Muscle layer of duodenum (tissue), 2 donors: ENCODE measurements at regions not wholly inside any gene's neighbourhood (a gene's known extent, or its start where the extent isn't known, plus 50 kb on each side); places are given as distances from the start of the nearest gene placed in this dataset.

ENCODE experiments used
- H3K27ac ChIP-seq: one replicate; pipeline ENCODE4 v1.7.0; 2013; ENCODE audit warnings: mild to moderate bottlenecking, low read length
- H3K27me3 ChIP-seq: one replicate; pipeline ENCODE4 v1.7.0; 2013; ENCODE audit warnings: low read depth, mild to moderate bottlenecking, control low read depth, low read length
- H3K36me3 ChIP-seq, 2 donors: one replicate each; pipeline ENCODE4 v1.7.0; 2013; ENCODE audit warnings: low read length in 2 of 2, control low read depth in 1 of 2, mild to moderate bottlenecking in 1 of 2; ENCODE audit not compliant: insufficient read depth in 2 of 2, control insufficient read depth in 1 of 2
- H3K4me1 ChIP-seq, 2 donors: one replicate each; pipeline ENCODE4 v1.7.0; 2013; ENCODE audit warnings: low read length in 2 of 2, mild to moderate bottlenecking in 2 of 2, control low read depth in 1 of 2, moderate library complexity in 1 of 2; ENCODE audit not compliant: insufficient read depth in 2 of 2, control insufficient read depth in 1 of 2
- H3K4me3 ChIP-seq, 2 donors: one replicate each; pipeline ENCODE4 v1.7.0; 2013; ENCODE audit warnings: low read length in 2 of 2, low read depth in 1 of 2, mild to moderate bottlenecking in 1 of 2
- H3K9me3 ChIP-seq, 2 donors: one replicate each; pipeline ENCODE4 v1.7.0; 2013; ENCODE audit warnings: low read length in 2 of 2, control low read depth in 1 of 2, mild to moderate bottlenecking in 1 of 2; ENCODE audit not compliant: control insufficient read depth in 1 of 2
- donor health status: healthy.

DNA sequence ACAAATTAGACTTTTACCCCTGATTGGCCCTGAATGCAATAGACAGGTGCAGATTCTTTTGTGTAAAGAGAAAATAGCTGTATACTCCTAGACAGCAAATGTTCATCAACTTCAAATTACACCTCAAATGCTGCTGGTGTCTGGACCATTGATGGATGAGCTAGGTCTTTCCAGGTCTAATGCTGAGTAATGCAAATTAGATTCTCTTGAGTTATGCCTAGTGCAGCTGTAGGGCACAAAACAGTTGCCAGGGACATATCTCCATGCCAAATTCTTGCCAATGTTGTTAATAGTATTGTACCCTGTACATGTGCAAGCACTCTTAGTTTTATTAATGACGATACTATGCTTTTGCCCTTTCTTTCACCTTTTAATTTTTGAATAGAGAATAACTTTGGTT is 72.3 kb upstream of the CNTLN start:
- Histone ChIP-seq H3K4me1 (no peaks in the 10 kb centered on the region), H3K9me3 (no peaks in the 10 kb centered on the region), H3K27me3 (no peaks in the 10 kb centered on the region), H3K4me3 (no peak overlapping the region), H3K27ac (no peak overlapping the region), H3K36me3 (no peaks in the 10 kb centered on the region)

GRCh38 chr9:17060450-17060849 is 74.4 kb upstream of the CNTLN start:
- H3K4me1 ChIP-seq: no peaks in the 10 kb centered on the region
- H3K4me3 ChIP-seq: no peak overlapping the region
- no peaks in the 10 kb centered on the region for H3K27me3 ChIP-seq
- no peak overlapping the region for H3K27ac ChIP-seq
- no peaks in the 10 kb centered on the region for H3K9me3 ChIP-seq
- H3K36me3 ChIP-seq: no peaks in the 10 kb centered on the region

DNA sequence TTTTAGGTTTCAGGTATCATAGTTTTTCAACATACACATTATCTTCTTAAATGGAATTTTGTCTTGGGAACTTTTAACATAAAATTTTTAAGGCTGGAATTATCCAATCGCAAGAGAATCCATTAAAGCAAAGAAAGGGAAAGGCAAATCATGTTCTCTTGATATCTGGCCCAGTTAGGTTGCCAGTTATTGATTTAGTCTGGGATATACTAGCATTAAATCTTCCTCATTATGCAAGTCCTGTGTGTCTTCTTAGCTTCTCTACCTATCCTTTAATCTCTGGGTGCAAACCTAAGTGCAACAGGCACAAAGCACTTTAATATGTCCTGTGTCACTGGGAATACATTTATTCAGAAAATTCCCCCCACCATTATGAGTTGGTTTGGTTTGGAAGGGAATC is 75.4 kb upstream of the CNTLN start:
- H3K9me3 ChIP-seq: no peaks in the 10 kb centered on the region
- H3K27me3 ChIP-seq: no peaks in the 10 kb centered on the region
- H3K27ac ChIP-seq: no peak overlapping the region
- no peak overlapping the region for H3K4me3 ChIP-seq
- no peaks in the 10 kb centered on the region for H3K4me1 ChIP-seq
- no peaks in the 10 kb centered on the region for H3K36me3 ChIP-seq

- Histone ChIP-seq H3K27me3 (no peaks in the 10 kb centered on the region), H3K4me1 (no peaks in the 10 kb centered on the region), H3K27ac (no peak overlapping the region), H3K9me3 (no peaks in the 10 kb centered on the region), H3K4me3 (no peak overlapping the region), H3K36me3 (no peaks in the 10 kb centered on the region)
Observed at GRCh38 chr9:17057729-17058128, 77.1 kb upstream of the CNTLN start.

GRCh38 chr9:17052626-17053025 is 82.2 kb upstream of the CNTLN start:
- no peaks in the 10 kb centered on the region for H3K4me1 ChIP-seq
- H3K36me3 ChIP-seq: no peaks in the 10 kb centered on the region
- H3K4me3 ChIP-seq: no peak overlapping the region
- no peak overlapping the region for H3K27ac ChIP-seq
- no peaks in the 10 kb centered on the region for H3K27me3 ChIP-seq
- no peaks in the 10 kb centered on the region for H3K9me3 ChIP-seq

DNA sequence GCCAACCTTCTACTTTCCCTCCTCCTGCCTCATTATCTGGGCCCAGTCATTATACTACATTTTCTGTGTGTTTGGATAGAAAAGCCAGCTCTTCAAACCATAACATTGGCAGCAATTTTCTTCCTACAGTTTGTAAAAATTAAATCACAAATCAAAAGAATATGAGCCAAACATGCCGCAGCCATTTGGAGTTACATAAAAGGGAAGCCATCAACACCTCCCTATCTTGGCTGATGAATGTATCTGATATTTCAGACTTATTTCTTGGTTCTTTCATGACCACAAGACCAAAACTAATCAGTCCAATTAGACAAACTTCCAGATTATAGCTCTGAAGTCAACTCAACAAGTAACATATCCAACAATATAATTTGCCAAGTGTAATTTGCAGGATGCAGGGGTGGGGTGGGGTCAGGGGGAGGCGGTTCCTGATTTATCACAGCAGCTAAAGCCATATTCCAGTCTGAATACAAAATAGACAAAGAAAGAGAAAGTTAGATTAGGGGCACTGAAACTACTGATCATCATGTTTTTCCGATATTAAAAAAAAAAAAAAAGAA is 89.4 kb upstream of the CNTLN start:
- Histone ChIP-seq H3K36me3 (no peaks in the 10 kb centered on the region), H3K4me1 (no peaks in the 10 kb centered on the region), H3K9me3 (no peaks in the 10 kb centered on the region), H3K27ac (no peak overlapping the region), H3K4me3 (no peak overlapping the region), H3K27me3 (no peaks in the 10 kb centered on the region)

DNA sequence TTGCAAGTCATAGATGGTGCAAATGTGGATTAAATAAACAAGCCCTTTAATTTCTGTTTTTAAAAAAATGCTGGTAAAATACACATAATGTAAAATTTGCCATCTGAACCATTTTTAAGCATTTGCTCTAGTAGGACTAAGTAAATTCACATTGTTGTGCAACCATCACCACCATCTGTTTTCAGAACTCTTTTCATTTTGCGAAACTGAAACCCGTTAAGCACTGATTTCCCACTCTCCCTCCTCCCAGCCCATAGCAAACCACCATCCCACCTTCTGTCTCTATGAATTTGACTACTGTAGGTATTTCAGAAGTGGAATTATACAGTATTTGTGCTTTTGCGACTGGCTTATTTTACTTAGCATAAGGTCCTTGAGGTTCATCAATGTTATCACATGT is 103.3 kb upstream of the CNTLN start:
- Histone ChIP-seq H3K27me3 (no peaks in the 10 kb centered on the region), H3K9me3 (no peaks in the 10 kb centered on the region), H3K4me1 (no peaks in the 10 kb centered on the region), H3K4me3 (no peak overlapping the region), H3K27ac (no peak overlapping the region), H3K36me3 (no peaks in the 10 kb centered on the region)

- no peak overlapping the region for H3K4me3 ChIP-seq
- no peaks in the 10 kb centered on the region for H3K36me3 ChIP-seq
- H3K9me3 ChIP-seq: no peaks in the 10 kb centered on the region
- H3K4me1 ChIP-seq: no peaks in the 10 kb centered on the region
- H3K27me3 ChIP-seq: no peaks in the 10 kb centered on the region
- no peak overlapping the region for H3K27ac ChIP-seq
Observed at GRCh38 chr9:17025281-17025680, 109.6 kb upstream of the CNTLN start.

GRCh38 chr9:17024129-17024528 is 110.7 kb upstream of the CNTLN start:
- Histone ChIP-seq H3K9me3 (no peaks in the 10 kb centered on the region), H3K27ac (no peak overlapping the region), H3K4me3 (no peak overlapping the region), H3K27me3 (no peaks in the 10 kb centered on the region), H3K36me3 (no peaks in the 10 kb centered on the region), H3K4me1 (no peaks in the 10 kb centered on the region)

DNA sequence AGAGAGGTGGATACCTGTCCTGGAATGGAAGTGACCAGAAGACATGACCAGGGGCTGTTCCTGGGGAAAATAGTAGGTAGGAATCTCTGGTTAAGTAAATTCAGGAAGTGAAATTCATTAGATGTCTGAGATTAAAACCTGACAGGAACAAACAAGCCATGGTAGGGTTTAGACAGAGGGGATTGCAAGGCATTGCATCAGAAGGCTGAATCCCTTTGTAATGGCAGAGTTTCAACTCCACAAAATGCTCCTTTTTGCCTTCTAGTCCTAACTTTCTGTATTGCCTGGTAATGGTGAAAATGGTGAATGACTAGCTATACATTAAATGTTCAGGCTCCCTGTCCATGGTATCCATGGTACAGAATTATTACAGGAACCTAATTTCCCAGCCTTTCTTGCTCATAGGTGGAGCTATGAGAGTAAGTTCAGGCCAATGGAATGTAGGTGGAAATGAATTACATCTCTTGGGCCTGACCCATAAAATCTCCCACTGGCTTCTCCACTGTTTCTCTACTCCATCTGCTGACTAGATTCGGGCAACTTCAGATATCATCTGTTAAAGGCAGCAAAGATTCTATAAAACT is 113.4 kb upstream of the CNTLN start:
- Histone ChIP-seq H3K27ac (no peak overlapping the region), H3K27me3 (no peaks in the 10 kb centered on the region), H3K4me1 (no peaks in the 10 kb centered on the region), H3K4me3 (no peak overlapping the region), H3K36me3 (no peaks in the 10 kb centered on the region), H3K9me3 (no peaks in the 10 kb centered on the region)

DNA sequence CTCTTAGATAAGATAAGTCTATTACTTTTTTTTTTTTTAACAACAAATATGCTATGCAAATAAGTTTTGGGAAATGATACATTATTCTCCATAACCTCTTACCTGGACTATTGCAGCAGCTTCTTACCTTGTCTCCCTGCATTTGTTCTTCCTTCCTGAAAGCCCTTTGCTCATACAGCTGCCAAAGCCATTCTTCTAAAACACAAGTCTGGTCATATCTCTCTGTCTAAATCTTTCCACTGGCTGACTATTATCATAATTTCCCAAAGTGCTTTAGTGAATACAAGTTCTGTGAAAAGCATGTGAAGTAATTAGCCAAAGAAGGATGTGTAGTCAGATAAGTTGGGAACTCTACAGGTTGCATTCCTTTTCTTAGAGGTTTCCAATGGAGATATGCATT is 115.4 kb upstream of the CNTLN start:
- Histone ChIP-seq H3K4me1 (no peaks in the 10 kb centered on the region), H3K36me3 (no peaks in the 10 kb centered on the region), H3K27ac (no peak overlapping the region), H3K9me3 (no peaks in the 10 kb centered on the region), H3K4me3 (no peak overlapping the region), H3K27me3 (no peaks in the 10 kb centered on the region)

- no peaks in the 10 kb centered on the region for H3K27me3 ChIP-seq
- H3K4me3 ChIP-seq: no peak overlapping the region
- no peak overlapping the region for H3K27ac ChIP-seq
- no peaks in the 10 kb centered on the region for H3K4me1 ChIP-seq
- H3K36me3 ChIP-seq: no peaks in the 10 kb centered on the region
- no peaks in the 10 kb centered on the region for H3K9me3 ChIP-seq
Observed at GRCh38 chr9:17018540-17019196, 116.2 kb upstream of the CNTLN start.
